AML-193 (cell line): ENCODE measurements at regions not wholly inside any gene's neighbourhood (a gene's known extent, or its start where the extent isn't known, plus 50 kb on each side); places are given as distances from the start of the nearest gene placed in this dataset.
"Not testable (repeated sequence)": the region's sequence is repeated elsewhere in the genome, so short reads cannot be mapped to it uniquely, and the experiment has no call there.

Experiments
- DNase-seq, 2 experiments: peaks; one replicate each; lab custom pipeline; 2025; lab: John Stamatoyannopoulos, UW

DNA sequence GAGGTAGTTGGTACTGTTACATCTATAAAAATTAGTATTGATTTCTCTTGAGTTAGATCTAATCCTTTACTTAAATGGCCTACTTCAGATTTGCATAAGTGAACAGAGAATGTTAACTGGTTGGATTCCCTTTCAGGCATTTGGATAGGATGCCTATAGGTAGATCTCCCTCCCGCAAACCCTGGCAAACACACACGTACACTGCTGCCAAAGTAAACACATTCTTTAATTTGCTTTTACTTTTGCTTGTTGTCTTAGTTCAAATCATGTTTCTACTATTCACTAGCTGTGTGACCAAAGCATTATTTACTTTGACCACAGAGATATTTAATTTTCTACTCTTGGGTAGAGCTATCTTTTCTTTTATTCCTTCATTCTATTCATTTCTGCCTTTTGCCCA, 936.1 kb upstream of the FBXO33 start:
- DNase-seq: no peak

- no peak for DNase-seq
Observed at GRCh38 chr14:40367717-40368116, 935.5 kb upstream of the FBXO33 start.

DNA sequence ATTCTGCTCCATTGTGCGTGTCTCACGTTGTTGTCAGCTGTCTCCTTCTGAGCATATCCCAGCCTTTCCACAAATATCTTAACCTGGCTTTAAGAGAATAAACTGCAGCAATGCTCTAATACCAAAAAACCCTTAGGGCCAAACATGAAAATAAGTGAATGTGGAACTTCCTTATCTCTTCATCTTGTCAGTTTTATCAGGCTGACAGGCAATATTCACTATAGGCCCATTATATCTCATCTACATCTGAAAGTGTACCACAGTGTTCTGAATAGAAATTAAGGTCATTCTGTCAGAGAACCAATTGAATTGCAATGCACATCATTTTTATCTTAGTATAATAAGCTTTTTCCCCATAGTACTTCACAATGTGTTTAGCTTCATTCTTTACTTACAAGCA, 933.1 kb upstream of the FBXO33 start:
- no peak for DNase-seq

GRCh38 chr14:40362856-40363255, 930.6 kb upstream of the FBXO33 start:
- DNase-seq: no peak

GRCh38 chr14:40354754-40355153, 922.5 kb upstream of the FBXO33 start:
- DNase-seq: no peak

DNA sequence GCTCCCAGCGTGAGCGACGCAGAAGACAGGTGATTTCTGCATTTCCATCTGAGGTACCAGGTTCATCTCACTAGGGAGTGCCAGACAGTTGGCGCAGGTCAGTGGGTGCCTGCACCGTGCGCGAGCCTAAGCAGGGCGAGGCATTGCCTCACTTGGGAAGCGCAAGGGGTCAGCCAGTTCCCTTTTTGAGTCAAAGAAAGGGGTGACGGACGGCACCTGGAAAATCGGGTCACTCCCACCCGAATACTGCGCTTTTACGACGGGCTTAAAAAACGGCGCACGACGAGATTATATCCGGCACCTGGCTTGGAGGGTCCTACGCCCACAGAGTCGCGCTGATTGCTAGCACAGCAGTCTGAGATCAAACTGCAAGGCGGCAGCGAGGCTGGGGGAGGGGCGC, 915.9 kb upstream of the FBXO33 start:
- DNase-seq: not testable (repeated sequence)

DNA sequence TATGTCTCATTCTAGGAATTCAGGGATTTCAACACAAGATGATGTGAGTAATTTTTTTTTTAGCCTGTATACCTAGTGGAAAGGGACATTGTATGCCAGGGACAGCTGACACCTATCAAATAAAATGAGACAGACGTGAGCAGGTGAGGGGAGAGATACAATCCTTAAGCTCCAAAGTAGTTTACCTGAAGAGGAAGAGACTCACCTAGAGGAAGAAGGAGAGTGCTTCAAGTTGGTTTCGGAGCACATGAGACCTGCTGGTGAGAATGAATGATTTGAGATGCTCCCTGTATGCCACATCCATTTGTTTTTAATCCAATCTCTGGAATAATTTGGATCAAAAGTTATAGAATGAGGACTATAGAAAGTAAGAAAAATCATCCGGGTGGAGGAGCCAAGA, 915.4 kb upstream of the FBXO33 start:
- no peak for DNase-seq

- DNase-seq: no peak
Observed at GRCh38 chr14:40346275-40346674, 914.0 kb upstream of the FBXO33 start.

DNA sequence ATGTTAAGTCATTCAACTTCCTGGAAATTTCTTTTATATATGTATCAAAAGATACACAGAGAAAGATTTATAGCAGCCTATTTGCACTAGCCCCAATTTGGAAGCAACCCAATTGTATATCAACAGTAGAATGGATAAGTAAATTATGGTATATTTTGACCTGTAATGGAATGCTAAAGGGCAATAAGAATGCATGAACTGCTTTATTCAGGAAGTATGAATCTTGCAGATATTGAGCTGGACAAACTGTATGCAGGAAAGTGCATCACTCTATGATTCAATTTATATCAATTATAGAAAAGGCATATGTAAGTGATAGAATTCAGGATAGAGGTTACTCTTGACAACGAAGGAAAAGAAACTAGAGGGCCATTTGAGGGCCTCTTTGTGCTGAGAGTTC, 913.1 kb upstream of the FBXO33 start:
- DNase-seq: no peak

- no peak for DNase-seq
Observed at GRCh38 chr14:40340708-40341107, 908.5 kb upstream of the FBXO33 start.

DNA sequence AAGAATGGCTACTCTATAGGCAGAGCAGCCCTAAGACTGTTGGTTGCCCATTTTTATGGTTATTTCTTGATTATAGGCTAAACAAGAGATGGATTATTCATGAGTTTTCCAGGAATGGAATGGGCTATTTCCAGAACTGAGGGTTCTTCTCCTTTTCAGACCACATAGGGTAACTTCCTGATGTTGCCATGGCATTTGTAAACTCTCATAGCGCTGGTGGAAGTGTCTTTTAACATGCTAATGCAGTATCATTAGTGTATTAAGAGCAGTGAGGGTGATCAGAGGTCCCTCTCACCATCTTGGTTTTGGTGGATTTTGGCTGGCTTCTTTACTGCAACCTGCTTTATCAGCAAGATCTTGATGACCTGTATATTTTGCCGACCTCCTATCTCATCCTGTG, 904.6 kb upstream of the FBXO33 start:
- DNase-seq: no peak

GRCh38 chr14:40326519-40326918, 894.3 kb upstream of the FBXO33 start:
- DNase-seq: not testable (repeated sequence)

- no peak for DNase-seq
Observed at GRCh38 chr14:40318211-40318719, 886.0 kb upstream of the FBXO33 start.

- no peak for DNase-seq
Observed at GRCh38 chr14:40317690-40318089, 885.5 kb upstream of the FBXO33 start.

- no peak for DNase-seq
Observed at GRCh38 chr14:40312296-40312695, 880.1 kb upstream of the FBXO33 start.

DNA sequence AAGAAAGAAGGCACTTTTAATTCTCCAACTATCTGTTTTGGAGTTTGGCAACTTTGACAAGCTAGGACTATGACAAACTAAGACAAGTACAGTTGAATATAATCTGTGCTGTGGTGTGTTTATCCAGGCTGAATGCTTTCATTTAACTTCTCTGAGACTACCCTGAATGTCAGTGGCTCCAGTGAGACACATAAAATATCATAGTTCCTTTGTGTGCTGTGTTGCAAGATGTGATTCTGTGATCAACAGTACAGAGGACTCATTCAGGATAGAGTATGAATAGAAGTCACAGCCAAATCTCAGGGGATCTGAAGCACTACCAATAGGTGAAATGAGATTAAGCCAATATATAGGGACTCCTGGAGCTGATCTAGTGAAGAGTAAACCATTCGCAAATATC, 876.9 kb upstream of the FBXO33 start:
- no peak for DNase-seq

DNA sequence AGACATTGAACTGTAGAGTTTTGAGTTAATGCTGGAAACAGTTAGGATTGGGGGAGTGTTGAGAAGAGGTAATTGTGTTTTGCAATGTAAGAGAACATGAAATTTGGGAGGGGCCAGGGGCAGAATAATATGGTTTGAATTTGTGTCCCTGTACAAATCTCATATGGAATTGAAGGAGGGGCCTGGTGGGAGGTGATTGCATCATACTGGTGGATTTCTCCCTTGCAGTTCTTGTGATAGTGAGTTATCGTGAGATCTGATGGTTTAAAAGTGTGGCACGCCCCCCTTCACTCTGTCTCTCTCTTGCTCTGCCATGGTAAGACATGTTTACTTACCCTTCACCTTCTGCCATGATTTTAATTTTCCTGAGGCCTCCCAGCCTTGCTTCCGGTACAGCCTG, 876.0 kb upstream of the FBXO33 start:
- no peak for DNase-seq

DNA sequence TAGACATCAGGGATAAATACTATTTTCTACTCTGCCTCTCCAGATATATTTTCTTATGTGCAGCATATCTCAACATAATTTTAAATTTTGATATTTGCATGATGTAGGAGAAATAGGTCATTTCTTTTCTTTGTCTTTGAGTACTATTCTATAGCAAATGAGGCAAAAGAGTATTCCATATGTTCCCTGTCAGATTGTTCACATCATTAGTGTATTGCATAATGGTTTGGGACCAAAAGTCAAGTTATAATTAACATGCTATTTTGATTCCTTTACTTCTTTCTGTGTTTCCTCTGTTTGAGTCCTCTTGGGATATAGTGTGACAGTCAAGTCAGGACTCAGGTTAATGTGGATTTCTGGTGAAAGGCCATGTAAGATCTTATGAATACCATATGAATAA, 864.6 kb upstream of the FBXO33 start:
- DNase-seq: no peak

DNA sequence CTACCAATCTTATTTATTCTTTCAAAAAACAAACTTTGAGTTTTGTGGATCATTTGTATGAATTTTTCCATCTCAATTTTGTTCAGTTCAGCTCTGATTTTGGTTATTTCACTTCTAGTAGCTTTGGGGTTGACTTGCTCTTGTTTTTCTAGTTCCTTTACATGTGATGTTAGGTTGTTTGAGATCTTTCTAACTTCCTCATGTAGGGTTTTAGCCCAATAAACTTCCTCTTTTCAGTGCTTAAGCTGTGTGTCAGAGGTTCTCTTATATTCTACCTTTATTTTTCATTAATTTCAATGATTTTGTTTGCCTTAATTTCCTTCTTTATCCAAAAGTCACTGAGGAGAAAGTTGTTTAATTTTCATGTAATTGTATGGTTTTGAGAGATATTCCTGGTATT, 860.4 kb upstream of the FBXO33 start:
- DNase-seq: no peak

GRCh38 chr14:40282196-40282595, 850.0 kb upstream of the FBXO33 start:
- no peak for DNase-seq

DNA sequence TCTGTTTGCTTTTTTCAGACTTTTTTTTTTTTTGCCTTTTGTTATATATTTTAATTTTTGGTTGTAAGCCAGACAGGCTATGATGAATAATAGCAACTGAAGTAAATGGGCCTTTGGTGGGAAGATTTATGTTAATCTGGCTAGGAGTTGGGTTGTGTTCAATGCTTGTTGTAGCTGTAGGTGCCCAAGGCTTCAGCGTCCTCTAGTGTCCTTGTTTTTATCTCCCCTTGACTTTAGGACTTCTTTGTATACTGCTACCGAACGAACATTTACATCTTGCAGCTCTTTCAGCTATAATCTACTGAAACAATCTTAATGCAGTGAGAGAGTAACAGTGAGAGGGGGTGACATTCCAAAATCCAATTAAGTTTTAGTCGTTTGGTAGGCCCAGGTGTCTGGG, 848.4 kb upstream of the FBXO33 start:
- DNase-seq: no peak

- no peak for DNase-seq
Observed at GRCh38 chr14:40273417-40273816, 841.2 kb upstream of the FBXO33 start.

DNA sequence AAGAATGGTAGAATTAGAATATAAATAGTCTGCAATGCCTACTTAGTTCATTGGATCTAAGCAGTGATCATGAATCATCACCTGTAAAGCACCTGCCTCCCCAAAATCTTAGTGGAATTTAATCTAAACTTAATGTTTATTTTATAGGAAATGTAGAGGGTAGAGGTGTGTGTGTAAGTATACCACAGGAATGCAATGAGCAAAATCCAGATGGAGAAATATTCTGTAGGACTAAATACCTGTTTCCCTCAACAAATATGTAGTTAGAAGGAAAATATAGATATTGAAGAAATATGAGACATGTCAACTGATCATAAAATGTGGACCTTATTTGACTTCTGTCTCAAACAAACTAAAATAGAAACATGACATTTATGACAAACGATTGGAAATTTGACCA, 839.2 kb upstream of the FBXO33 start:
- DNase-seq: no peak

- DNase-seq: no peak
Observed at GRCh38 chr14:40269436-40269835, 837.2 kb upstream of the FBXO33 start.

DNA sequence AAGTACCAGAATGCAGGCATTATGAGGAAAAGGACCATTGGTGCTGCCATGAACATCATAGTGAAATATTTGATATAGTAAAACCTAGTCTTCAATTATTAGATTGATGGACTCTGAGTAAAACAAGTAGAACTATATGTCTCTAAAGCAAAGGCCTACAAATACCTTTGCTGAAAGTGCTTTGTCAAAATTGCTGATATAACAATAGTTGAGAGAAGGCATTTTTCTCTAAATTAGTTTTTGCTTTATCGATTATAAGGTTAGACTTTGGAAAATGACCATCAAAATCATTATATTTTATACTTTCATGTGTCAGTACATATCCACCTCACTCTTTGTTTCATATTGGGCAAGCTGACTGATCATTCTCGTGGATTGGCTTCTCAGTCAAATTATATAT, 836.0 kb upstream of the FBXO33 start:
- DNase-seq: no peak
